Mesothelial cell of epicardium (in vitro differentiated cells): ENCODE measurements at regions not wholly inside any gene's neighbourhood (a gene's known extent, or its start where the extent isn't known, plus 50 kb on each side); places are given as distances from the start of the nearest gene placed in this dataset.

Source experiments
- DNase-seq, 2 experiments: peaks; one replicate each; pipeline ENCODE4 v3.0.0; 2021; ENCODE audit warnings: low spot score in 2 of 2; ENCODE audit not compliant: unreplicated experiment in 2 of 2
- H3K27ac Mint-ChIP-seq: 2 replicates; pipeline ENCODE4 v1.8.0; 2021; ENCODE audit warnings: mixed read lengths
- H3K27me3 Mint-ChIP-seq: 2 replicates; pipeline ENCODE4 v1.8.0; 2021; ENCODE audit warnings: low read depth, mixed read lengths
- H3K36me3 Mint-ChIP-seq: 2 replicates; pipeline ENCODE4 v1.8.0; 2021; ENCODE audit warnings: mixed read lengths
- H3K4me1 Mint-ChIP-seq: 2 replicates; pipeline ENCODE4 v1.8.0; 2021; ENCODE audit warnings: mixed read lengths
- H3K4me3 Mint-ChIP-seq: 2 replicates; pipeline ENCODE4 v1.8.0; 2021; ENCODE audit warnings: mild to moderate bottlenecking, moderate library complexity, mixed read lengths
- H3K9me3 Mint-ChIP-seq: 2 replicates; pipeline ENCODE4 v1.8.0; 2021; ENCODE audit warnings: mixed read lengths
- TF ChIP-seq, protein P1 (sequence below): fragments of 200-600 bp; sonication (generic); IDR thresholded peaks from one replicate; pipeline ENCODE4 v1.5.0; 2021; ENCODE audit warnings: antibody characterized with exemption; ENCODE audit not compliant: unreplicated experiment

DNA sequence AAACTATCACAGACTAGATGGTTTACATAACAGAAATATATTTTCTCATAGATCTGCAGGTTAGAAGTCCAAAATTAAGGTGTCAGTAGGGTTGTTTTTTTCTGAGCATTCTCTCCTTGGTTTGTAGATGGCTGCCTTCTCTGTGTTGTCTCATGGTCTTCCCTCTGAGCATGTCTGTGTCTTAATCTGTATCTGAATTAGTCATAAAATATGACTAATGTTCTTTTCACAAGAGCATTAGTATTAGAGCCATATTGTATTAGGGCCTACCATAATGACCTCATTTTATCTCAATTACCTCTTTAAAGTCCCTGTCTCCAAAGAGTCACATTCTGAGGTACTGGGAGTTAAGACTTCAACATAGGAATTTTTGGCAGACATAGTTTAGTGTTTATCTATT, 77.2 kb upstream of the OBI1 start:
- Mint-ChIP-seq H3K9me3 (peaks cover 3% of the 10 kb centered on the region), H3K4me1 (no peaks in the 10 kb centered on the region), H3K36me3 (no peaks in the 10 kb centered on the region), H3K27ac (no peak overlapping the region), H3K4me3 (no peak overlapping the region), H3K27me3 (peaks cover 5% of the 10 kb centered on the region)
- TF ChIP-seq, protein P1, sequence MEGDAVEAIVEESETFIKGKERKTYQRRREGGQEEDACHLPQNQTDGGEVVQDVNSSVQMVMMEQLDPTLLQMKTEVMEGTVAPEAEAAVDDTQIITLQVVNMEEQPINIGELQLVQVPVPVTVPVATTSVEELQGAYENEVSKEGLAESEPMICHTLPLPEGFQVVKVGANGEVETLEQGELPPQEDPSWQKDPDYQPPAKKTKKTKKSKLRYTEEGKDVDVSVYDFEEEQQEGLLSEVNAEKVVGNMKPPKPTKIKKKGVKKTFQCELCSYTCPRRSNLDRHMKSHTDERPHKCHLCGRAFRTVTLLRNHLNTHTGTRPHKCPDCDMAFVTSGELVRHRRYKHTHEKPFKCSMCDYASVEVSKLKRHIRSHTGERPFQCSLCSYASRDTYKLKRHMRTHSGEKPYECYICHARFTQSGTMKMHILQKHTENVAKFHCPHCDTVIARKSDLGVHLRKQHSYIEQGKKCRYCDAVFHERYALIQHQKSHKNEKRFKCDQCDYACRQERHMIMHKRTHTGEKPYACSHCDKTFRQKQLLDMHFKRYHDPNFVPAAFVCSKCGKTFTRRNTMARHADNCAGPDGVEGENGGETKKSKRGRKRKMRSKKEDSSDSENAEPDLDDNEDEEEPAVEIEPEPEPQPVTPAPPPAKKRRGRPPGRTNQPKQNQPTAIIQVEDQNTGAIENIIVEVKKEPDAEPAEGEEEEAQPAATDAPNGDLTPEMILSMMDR, result no peak
- no peak for DNase-seq

GRCh38 chr13:78732445-78733017, 73.6 kb upstream of the OBI1 start:
- no peak for DNase-seq
- no peak overlapping the region for H3K4me3 Mint-ChIP-seq
- no peaks in the 10 kb centered on the region for H3K36me3 Mint-ChIP-seq
- H3K27ac Mint-ChIP-seq, result no peak overlapping the region
- TF ChIP-seq, protein P1, result no peak
- H3K9me3 Mint-ChIP-seq, result peaks cover 3% of the 10 kb centered on the region
- H3K4me1 Mint-ChIP-seq, result no peaks in the 10 kb centered on the region
- peaks cover 6% of the 10 kb centered on the region for H3K27me3 Mint-ChIP-seq

GRCh38 chr13:78722700-78723099, 63.7 kb upstream of the OBI1 start:
- TF ChIP-seq, protein P1, result no peak
- H3K9me3 Mint-ChIP-seq, result no peaks in the 10 kb centered on the region
- H3K27me3 Mint-ChIP-seq, result peaks cover 12% of the 10 kb centered on the region
- H3K27ac Mint-ChIP-seq, result no peak overlapping the region
- H3K36me3 Mint-ChIP-seq, result no peaks in the 10 kb centered on the region
- no peak overlapping the region for H3K4me3 Mint-ChIP-seq
- DNase-seq, result no peak
- no peaks in the 10 kb centered on the region for H3K4me1 Mint-ChIP-seq

GRCh38 chr13:78719367-78719766, 60.4 kb upstream of the OBI1 start:
- no peaks in the 10 kb centered on the region for H3K36me3 Mint-ChIP-seq
- TF ChIP-seq, protein P1, result no peak
- H3K27ac Mint-ChIP-seq, result no peak overlapping the region
- peaks cover 12% of the 10 kb centered on the region for H3K27me3 Mint-ChIP-seq
- H3K9me3 Mint-ChIP-seq, result no peaks in the 10 kb centered on the region
- DNase-seq, result no peak
- H3K4me3 Mint-ChIP-seq, result no peak overlapping the region
- peaks cover 5% of the 10 kb centered on the region for H3K4me1 Mint-ChIP-seq

DNA sequence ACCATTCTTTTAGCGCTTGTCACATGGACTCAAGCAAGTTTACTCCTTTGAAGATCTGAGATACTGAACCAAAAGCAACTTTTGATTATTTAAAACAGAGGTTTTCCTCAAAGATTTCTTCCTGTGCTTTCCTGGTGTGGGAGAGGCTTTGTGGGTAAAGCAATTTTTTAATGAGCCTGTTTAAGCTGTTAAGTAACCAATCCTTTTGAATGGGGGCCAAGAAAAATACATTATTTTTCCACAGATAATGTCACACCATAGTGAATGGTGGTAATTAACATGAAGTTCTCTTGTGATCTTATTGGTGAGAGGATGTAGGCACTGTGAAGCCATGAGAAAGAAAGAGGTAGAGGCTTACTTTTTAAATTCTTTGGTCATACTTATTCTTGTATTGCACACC, 55.8 kb upstream of the OBI1 start:
- H3K9me3 Mint-ChIP-seq, result no peaks in the 10 kb centered on the region
- peaks cover 9% of the 10 kb centered on the region for H3K4me1 Mint-ChIP-seq
- TF ChIP-seq, protein P1, result no peak
- H3K27ac Mint-ChIP-seq, result no peak overlapping the region
- H3K27me3 Mint-ChIP-seq, result no peaks in the 10 kb centered on the region
- no peaks in the 10 kb centered on the region for H3K36me3 Mint-ChIP-seq
- H3K4me3 Mint-ChIP-seq, result no peak overlapping the region
- DNase-seq, result no peak

DNA sequence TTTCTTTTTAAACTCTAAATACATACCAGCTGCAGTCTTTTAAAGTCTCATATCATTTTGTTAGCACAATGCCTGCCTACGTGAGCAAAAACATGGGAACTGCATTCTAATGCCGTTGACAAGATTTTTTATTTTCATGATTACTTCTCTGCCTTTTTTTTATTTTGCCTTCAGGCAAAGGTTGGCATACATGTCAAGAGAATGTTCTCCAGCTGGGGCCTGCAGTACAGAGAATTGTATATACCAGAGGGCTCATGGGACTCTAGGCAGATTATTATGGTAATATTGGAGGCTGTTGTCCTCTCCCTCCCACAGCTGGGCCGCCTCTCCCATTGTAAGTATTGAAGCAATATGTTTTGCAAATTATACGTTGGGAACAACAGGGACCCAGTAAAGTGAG, 53.9 kb upstream of the OBI1 start:
- Mint-ChIP-seq H3K27me3 (no peaks in the 10 kb centered on the region), H3K4me3 (no peak overlapping the region), H3K36me3 (no peaks in the 10 kb centered on the region), H3K4me1 (peaks cover 12% of the 10 kb centered on the region), H3K9me3 (no peaks in the 10 kb centered on the region), H3K27ac (no peak overlapping the region)
- DNase-seq, result no peak
- TF ChIP-seq, protein P1, result no peak
